ENCODE measurements at regions not wholly inside any gene's neighbourhood (a gene's known extent, or its start where the extent isn't known, plus 50 kb on each side); places are given as distances from the start of the nearest gene placed in this dataset.

DNA sequence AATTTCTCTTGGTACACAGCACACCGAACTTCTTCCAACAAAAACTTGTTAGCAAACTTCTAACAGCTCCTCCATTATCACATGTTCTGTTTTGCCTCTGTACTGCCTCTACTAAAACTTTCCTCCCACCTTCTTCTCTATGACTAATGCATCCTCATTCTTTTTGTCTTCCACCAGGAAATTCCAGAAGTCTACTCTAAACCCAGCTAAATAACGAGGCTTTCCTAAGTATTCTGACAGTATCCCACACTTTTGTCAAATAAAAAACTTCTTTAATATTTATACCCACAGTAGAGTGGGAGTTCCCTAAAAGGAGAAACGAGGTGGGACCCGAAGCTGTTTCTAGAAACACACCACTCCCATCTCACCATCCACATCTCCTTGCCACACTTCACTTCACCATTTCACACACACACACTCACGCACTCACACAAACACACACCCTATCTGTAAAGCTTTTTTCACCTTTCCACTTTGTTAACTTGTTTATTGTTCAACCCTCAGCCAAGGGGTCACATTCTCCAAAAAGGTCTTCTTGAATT, 280.3 kb downstream of the ARAP2 start:
- Histone ChIP-seq H3K4me3 (ENCODE audit: low read depth, low read length) (no peak overlapping the region), H3K36me3 (no peaks in the 10 kb centered on the region), H3K9me3 (no peaks in the 10 kb centered on the region), H3K4me1 (no peaks in the 10 kb centered on the region), H3K27me3 (no peaks in the 10 kb centered on the region)
- no peak for DNase-seq
- TF ChIP-seq CTCF (IDR thresholded peaks at IDR 0.05; ENCODE audit: low read depth, low read length), result no peak

DNA sequence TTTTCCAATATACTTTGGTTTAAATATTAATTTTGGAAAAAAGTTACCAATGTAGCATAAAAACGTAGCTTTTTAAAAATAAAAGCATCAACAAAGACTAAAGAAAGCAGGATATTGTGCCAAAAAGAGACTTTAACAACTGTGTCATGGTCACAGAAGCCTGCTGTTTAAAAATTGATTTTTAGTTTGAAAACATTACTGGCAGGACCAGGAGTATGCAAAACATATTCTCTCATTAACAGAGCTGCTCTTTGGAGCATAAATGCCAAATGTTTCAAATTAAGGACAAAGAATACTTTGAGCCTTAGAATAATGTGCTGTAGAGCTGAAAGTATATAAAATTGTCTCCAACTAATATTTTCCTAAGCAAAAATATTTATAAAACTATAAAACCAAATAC, 279.0 kb downstream of the ARAP2 start:
- DNase-seq, result no peak
- no peaks in the 10 kb centered on the region for H3K4me1 ChIP-seq
- no peaks in the 10 kb centered on the region for H3K9me3 ChIP-seq
- no peak overlapping the region for H3K4me3 ChIP-seq (ENCODE audit: low read depth, low read length)
- H3K27me3 ChIP-seq, result no peaks in the 10 kb centered on the region
- TF ChIP-seq CTCF (IDR thresholded peaks at IDR 0.05; ENCODE audit: low read depth, low read length), result no peak
- H3K36me3 ChIP-seq, result no peaks in the 10 kb centered on the region

GRCh38 chr4:35966566-35966965, 277.7 kb downstream of the ARAP2 start:
- no peaks in the 10 kb centered on the region for H3K36me3 ChIP-seq
- no peak overlapping the region for H3K4me3 ChIP-seq (ENCODE audit: low read depth, low read length)
- H3K27me3 ChIP-seq, result no peaks in the 10 kb centered on the region
- TF ChIP-seq CTCF (IDR thresholded peaks at IDR 0.05; ENCODE audit: low read depth, low read length), result no peak
- H3K4me1 ChIP-seq, result no peaks in the 10 kb centered on the region
- no peaks in the 10 kb centered on the region for H3K9me3 ChIP-seq
- DNase-seq, result no peak

DNA sequence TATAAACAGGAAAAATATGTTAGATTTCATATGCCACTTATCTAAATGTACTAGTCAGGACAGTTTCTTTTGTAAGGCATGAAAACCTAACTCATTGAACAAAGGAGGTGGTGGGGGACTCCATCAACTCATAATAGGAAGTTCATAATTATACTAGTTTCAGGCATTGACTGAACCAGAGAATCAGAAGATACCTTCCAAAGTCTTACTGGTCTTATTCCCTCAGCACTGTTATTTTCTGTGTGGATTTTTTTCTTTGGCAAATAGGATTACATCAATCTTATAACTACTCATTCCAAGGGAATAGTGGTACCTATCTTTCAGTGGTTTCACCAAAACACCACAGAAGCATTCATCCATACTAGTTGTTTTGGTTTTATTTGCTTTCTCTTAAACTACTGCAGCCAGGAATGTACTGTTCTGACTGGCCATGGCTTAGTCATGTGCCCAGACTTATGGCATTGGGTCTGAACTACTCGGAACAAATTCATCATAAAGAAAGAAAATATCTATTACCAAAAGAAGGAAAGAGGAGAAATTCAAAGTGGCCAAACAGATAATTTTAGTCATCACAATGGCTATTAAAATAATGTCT, 273.9 kb downstream of the ARAP2 start:
- Histone ChIP-seq H3K4me1 (no peaks in the 10 kb centered on the region), H3K4me3 (ENCODE audit: low read depth, low read length) (no peak overlapping the region), H3K27me3 (no peaks in the 10 kb centered on the region), H3K36me3 (no peaks in the 10 kb centered on the region), H3K9me3 (no peaks in the 10 kb centered on the region)
- TF ChIP-seq CTCF (IDR thresholded peaks at IDR 0.05; ENCODE audit: low read depth, low read length), result no peak
- DNase-seq, result no peak

DNA sequence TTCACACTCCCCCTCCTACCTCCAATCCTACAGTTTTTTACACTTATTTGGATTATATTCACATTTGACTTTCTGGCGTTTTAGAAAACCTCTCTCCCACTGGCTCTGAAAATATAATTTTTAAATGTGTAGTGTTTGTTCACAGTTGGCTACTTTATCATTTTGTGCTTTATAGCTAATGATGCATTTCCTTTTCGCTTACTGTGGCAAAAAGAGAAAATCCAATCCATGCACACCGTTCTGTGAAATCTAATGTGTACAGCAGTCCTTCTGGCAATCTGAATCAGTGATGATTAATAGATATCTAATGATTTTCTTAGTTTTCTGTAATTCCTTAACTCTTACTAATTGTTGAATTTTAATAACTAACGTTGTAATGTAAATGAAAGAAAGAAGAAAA, 271.5 kb downstream of the ARAP2 start:
- H3K4me3 ChIP-seq (ENCODE audit: low read depth, low read length), result no peak overlapping the region
- H3K4me1 ChIP-seq, result no peaks in the 10 kb centered on the region
- no peak for TF ChIP-seq CTCF (IDR thresholded peaks at IDR 0.05; ENCODE audit: low read depth, low read length)
- no peaks in the 10 kb centered on the region for H3K27me3 ChIP-seq
- DNase-seq, result no peak
- H3K9me3 ChIP-seq, result no peaks in the 10 kb centered on the region
- H3K36me3 ChIP-seq, result no peaks in the 10 kb centered on the region

GRCh38 chr4:35975617-35976355, 268.5 kb downstream of the ARAP2 start:
- no peak for TF ChIP-seq CTCF (IDR thresholded peaks at IDR 0.05; ENCODE audit: low read depth, low read length)
- Histone ChIP-seq H3K36me3 (no peaks in the 10 kb centered on the region), H3K4me3 (ENCODE audit: low read depth, low read length) (no peak overlapping the region), H3K27me3 (no peaks in the 10 kb centered on the region), H3K4me1 (no peaks in the 10 kb centered on the region), H3K9me3 (no peaks in the 10 kb centered on the region)
- no peak for DNase-seq

All from BE2C (cell line).